Mesothelial cell of epicardium (in vitro differentiated cells): ENCODE measurements at regions not wholly inside any gene's neighbourhood (a gene's known extent, or its start where the extent isn't known, plus 50 kb on each side); places are given as distances from the start of the nearest gene placed in this dataset.
"Not testable (repeated sequence)": the region's sequence is repeated elsewhere in the genome, so short reads cannot be mapped to it uniquely, and the experiment has no call there.

Source experiments
- DNase-seq, 2 experiments: peaks; one replicate each; pipeline ENCODE4 v3.0.0; 2021; ENCODE audit warnings: low spot score in 2 of 2; ENCODE audit not compliant: unreplicated experiment in 2 of 2
- H3K27ac Mint-ChIP-seq: 2 replicates; pipeline ENCODE4 v1.8.0; 2021; ENCODE audit warnings: mixed read lengths
- H3K27me3 Mint-ChIP-seq: 2 replicates; pipeline ENCODE4 v1.8.0; 2021; ENCODE audit warnings: low read depth, mixed read lengths
- H3K36me3 Mint-ChIP-seq: 2 replicates; pipeline ENCODE4 v1.8.0; 2021; ENCODE audit warnings: mixed read lengths
- H3K4me1 Mint-ChIP-seq: 2 replicates; pipeline ENCODE4 v1.8.0; 2021; ENCODE audit warnings: mixed read lengths
- H3K4me3 Mint-ChIP-seq: 2 replicates; pipeline ENCODE4 v1.8.0; 2021; ENCODE audit warnings: mild to moderate bottlenecking, moderate library complexity, mixed read lengths
- H3K9me3 Mint-ChIP-seq: 2 replicates; pipeline ENCODE4 v1.8.0; 2021; ENCODE audit warnings: mixed read lengths
- TF ChIP-seq, protein P1 (sequence below): fragments of 200-600 bp; sonication (generic); IDR thresholded peaks from one replicate; pipeline ENCODE4 v1.5.0; 2021; ENCODE audit warnings: antibody characterized with exemption; ENCODE audit not compliant: unreplicated experiment

DNA sequence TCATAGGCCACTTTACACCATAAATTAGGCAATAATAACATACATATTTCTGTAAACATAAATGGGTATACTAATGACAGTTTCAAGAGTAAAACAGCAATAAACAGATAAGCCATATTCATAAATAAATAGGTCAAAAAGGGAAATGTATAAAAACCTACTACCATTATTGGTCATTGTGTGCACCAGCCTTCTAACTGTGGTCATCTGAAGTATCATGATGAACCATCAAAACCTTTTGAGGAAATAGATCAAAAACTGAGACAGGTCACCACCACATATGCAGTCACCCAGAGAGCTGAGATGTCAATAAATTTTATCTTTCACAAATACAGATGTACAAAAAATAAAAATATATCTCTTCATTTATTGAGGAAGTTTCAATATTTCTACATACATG, 438.8 kb upstream of the FAM174A start:
- H3K36me3 Mint-ChIP-seq, H3K27me3 Mint-ChIP-seq: not testable (repeated sequence)

DNA sequence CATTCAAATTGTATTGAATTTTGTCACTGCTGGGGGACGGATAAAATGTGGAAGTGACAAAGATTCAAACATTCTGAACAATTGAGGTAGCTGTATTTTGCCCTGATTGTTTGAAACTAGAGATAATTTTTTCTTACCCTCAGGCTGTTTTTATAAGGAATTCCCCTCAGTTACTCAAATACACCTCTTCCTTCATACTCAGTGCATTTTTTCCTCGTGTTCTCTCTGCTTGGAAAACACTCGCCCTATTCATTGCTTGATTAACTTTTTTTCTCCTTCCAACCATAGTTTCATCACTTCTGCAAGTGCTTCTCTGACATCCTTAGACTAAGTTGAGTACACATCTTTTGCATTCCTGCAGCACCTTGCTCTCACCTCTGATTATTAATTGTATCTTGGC, 454.5 kb upstream of the FAM174A start:
- not testable (repeated sequence) for H3K4me1 Mint-ChIP-seq

More for the DNA sequence above, 438.8 kb upstream of the FAM174A start:
- not testable (repeated sequence) for DNase-seq, H3K4me1 Mint-ChIP-seq, H3K9me3 Mint-ChIP-seq, H3K4me3 Mint-ChIP-seq, H3K27ac Mint-ChIP-seq

DNA sequence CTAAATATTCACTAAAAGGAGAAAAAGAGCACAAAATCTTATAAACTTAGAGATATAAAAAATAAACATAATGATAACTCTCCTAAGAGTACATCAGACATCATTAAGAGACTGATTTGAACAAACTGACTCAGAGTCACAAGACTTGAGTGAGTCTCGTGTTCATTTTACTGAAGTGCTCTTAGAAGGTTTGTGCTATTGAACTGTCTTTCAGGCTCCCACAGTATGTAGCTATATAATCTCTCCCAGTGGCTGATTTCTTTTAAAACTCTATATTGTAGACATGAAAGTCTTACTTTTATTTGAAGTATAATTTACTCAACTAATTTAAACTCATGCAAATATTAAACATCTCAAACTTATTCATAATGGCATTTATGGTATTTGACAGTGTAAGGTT, 456.0 kb upstream of the FAM174A start:
- not testable (repeated sequence) for H3K36me3 Mint-ChIP-seq, H3K27ac Mint-ChIP-seq, H3K4me1 Mint-ChIP-seq, H3K9me3 Mint-ChIP-seq, H3K4me3 Mint-ChIP-seq, DNase-seq, H3K27me3 Mint-ChIP-seq

More for the DNA sequence above, 454.5 kb upstream of the FAM174A start:
- H3K36me3 Mint-ChIP-seq, H3K4me3 Mint-ChIP-seq, H3K27ac Mint-ChIP-seq, H3K9me3 Mint-ChIP-seq, DNase-seq, H3K27me3 Mint-ChIP-seq: not testable (repeated sequence)

DNA sequence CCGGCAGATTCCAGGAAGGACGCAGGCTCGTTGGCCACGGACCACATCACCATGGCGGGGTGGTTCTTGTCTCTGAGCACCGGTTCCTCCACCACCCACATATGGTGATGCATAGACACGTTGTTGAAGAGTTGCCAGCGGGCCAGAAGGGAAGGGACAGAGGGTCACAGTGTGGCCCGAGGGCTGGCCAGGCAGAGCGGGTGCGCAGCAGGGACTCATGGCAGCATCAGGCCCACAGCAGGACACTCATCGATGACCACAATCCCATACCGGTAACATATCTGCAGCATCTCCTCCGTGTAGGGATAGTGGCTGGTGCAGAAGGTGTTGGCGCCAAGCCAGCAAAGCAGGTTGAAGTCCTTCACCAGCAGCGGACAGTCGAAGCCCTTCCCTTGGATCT, 469.2 kb upstream of the FAM174A start:
- not testable (repeated sequence) for H3K4me1 Mint-ChIP-seq, H3K27me3 Mint-ChIP-seq, H3K9me3 Mint-ChIP-seq, DNase-seq, H3K36me3 Mint-ChIP-seq, H3K4me3 Mint-ChIP-seq, H3K27ac Mint-ChIP-seq

DNA sequence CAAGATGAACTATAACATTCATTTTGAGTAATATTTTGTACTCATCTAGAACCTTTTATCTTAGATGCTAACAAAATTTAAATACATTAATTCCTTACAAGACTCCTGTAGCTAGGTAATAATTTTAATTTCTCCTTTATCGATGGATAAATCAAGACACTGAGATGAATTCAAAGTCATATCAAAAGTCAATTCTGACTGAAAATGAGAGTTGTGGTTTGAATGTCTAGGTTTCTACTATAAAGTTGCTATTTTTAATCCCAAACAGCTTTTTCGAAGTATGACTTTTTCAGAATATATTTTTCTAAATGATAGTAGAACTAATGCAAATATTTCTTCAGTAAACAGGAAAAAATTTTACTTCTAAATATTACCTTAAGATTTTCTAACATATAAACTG, 491.7 kb upstream of the FAM174A start:
- Mint-ChIP-seq H3K4me3 (no peak overlapping the region), H3K27me3 (peaks cover 2% of the 10 kb centered on the region), H3K4me1 (no peaks in the 10 kb centered on the region), H3K9me3 (no peaks in the 10 kb centered on the region), H3K27ac (no peak overlapping the region), H3K36me3 (no peaks in the 10 kb centered on the region)
- TF ChIP-seq, protein P1, sequence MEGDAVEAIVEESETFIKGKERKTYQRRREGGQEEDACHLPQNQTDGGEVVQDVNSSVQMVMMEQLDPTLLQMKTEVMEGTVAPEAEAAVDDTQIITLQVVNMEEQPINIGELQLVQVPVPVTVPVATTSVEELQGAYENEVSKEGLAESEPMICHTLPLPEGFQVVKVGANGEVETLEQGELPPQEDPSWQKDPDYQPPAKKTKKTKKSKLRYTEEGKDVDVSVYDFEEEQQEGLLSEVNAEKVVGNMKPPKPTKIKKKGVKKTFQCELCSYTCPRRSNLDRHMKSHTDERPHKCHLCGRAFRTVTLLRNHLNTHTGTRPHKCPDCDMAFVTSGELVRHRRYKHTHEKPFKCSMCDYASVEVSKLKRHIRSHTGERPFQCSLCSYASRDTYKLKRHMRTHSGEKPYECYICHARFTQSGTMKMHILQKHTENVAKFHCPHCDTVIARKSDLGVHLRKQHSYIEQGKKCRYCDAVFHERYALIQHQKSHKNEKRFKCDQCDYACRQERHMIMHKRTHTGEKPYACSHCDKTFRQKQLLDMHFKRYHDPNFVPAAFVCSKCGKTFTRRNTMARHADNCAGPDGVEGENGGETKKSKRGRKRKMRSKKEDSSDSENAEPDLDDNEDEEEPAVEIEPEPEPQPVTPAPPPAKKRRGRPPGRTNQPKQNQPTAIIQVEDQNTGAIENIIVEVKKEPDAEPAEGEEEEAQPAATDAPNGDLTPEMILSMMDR: no peak
- no peak for DNase-seq

DNA sequence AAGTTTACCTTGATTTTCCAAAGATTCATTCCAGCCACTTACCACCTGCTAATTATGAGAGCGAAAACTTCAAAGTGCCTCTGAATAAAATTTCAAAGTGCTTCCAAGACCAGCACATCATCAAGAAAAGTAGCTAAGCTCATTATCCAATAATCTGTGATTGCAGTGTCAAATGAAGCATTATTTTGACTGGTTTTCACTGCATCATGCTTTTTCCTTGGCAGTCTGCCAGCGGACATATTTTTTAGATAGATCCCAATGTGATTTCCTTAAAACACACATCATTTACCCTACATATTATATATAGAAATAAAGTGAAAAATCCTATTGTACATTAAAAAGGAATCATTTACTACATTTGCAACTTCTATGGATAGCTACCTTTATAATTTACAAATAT, 508.6 kb upstream of the FAM174A start:
- Mint-ChIP-seq H3K4me3 (no peak overlapping the region), H3K36me3 (no peaks in the 10 kb centered on the region), H3K27me3 (peaks cover 15% of the 10 kb centered on the region), H3K9me3 (no peaks in the 10 kb centered on the region), H3K4me1 (peaks cover 2% of the 10 kb centered on the region), H3K27ac (no peak overlapping the region)
- TF ChIP-seq, protein P1: no peak
- no peak for DNase-seq

DNA sequence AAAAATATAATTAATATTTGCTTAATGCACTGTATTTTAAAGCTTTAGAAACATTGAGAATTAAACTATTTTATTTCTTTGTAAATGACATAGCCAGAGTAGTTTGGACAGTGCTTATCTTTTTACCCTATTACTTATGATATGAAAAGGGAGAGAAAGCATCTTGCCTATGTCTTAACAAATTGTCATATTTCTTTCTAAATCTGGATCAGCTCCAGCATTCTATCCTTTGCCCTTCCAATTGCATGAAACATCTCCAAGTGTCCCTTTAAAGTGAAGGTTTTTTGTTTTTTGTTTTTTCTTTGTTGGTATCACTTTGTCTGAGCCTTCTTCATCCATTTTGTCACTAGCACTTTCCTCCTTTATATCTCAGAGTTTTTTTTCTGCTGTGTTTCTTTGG, 511.6 kb upstream of the FAM174A start:
- TF ChIP-seq, protein P1: no peak
- H3K4me1 Mint-ChIP-seq: peaks cover 2% of the 10 kb centered on the region
- no peaks in the 10 kb centered on the region for H3K36me3 Mint-ChIP-seq
- no peak overlapping the region for H3K27ac Mint-ChIP-seq
- no peak for DNase-seq
- H3K4me3 Mint-ChIP-seq: no peak overlapping the region
- peaks cover 3% of the 10 kb centered on the region for H3K27me3 Mint-ChIP-seq
- H3K9me3 Mint-ChIP-seq: no peaks in the 10 kb centered on the region

DNA sequence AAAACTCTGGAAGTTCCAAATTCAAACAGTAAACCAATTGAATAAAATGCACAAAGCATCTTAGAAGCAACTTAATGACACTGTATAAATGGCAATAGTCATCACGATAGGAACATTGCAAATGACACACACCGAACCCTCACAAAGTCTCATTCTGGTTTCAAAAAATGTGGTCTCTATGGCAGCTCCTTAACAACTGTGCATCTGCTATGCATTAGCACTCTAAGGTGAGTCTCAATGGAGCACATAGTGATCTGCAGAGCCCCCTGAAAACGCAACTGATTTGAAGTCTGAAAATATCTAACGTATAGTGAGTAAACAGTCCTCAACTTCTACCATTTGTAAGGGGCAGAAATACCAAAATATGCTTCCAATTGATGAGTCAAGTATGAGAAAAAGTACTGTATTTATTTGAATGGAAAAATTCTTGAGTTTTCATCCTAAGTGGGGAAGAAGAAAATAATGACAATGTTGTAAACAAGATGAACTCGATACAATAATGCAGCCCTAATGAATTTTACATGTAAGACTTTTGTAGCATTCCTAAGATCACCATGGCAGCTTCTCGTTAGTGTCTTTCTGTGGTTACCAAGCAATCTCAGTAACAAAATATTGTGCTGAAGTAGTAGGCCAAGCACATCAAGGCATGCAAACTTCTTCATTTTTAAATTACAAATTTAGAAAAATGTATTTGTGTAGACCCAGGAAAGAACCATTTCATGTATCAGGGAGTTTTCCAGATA, 517.5 kb upstream of the FAM174A start:
- Mint-ChIP-seq H3K27me3 (no peaks in the 10 kb centered on the region), H3K4me3 (no peak overlapping the region), H3K4me1 (no peaks in the 10 kb centered on the region), H3K27ac (no peak overlapping the region), H3K9me3 (no peaks in the 10 kb centered on the region), H3K36me3 (no peaks in the 10 kb centered on the region)
- TF ChIP-seq, protein P1: no peak
- DNase-seq: no peak

DNA sequence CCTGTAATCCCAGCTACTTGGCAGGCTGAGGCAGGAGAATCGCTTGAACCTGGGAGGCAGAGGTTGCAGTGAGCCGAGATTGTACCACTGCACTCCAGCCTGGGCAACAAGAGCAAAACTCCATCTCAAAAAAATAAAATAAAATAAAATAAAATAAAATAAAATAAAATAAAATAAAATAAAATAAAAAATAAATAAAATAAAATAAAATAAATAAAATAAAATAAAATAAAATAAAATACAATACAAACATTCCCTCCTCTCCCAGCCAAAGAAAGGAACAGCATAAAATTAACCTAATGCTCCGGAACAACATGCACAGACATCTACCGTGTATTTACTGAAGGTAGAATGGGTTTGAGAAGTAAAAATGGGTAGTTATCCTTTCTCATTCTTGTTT, 521.9 kb upstream of the FAM174A start:
- H3K4me1 Mint-ChIP-seq, H3K9me3 Mint-ChIP-seq, H3K36me3 Mint-ChIP-seq, DNase-seq, H3K4me3 Mint-ChIP-seq, H3K27ac Mint-ChIP-seq, H3K27me3 Mint-ChIP-seq: not testable (repeated sequence)

DNA sequence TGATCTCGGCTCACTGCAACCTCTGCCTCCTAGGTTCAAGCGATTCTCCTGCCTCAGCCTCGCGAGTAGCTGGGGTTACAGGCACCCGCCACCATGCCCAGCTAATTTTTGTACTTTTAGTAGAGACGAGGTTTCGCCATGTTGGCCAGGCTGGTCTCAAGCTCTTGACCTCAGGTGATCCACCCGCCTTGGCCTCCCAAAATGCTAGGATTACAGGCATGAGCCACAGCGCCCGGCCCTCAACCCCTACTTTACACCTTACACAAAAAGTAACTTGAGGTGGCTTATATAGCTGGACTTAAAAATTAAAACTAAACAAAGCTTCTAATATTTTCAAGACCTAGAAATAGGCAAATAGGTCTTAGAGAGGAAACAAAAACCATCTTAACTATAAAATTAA, 524.0 kb upstream of the FAM174A start:
- H3K4me3 Mint-ChIP-seq, DNase-seq, H3K27ac Mint-ChIP-seq, H3K4me1 Mint-ChIP-seq, H3K9me3 Mint-ChIP-seq, H3K36me3 Mint-ChIP-seq, H3K27me3 Mint-ChIP-seq: not testable (repeated sequence)
